Fibroblast of pulmonary artery (primary cell): ENCODE measurements at regions not wholly inside any gene's neighbourhood (a gene's known extent, or its start where the extent isn't known, plus 50 kb on each side); places are given as distances from the start of the nearest gene placed in this dataset.

Experiments used
- DNase-seq: peaks from one replicate; pipeline ENCODE4 v3.0.0-alpha.2; 2010; ENCODE audit warnings: low read depth
- H3K4me3 ChIP-seq: replicated peaks from 2 replicates; pipeline ENCODE4 v1.5.1; 2011; ENCODE audit warnings: low read depth, mild to moderate bottlenecking, control low read depth, low read length, moderate library complexity
- CTCF ChIP-seq: IDR thresholded peaks from 2 replicates; pipeline ENCODE4 v1.5.1; 2011; ENCODE audit warnings: mild to moderate bottlenecking, control low read depth, low read length, inconsistent platforms; ENCODE audit errors: missing control alignments

- no peak for DNase-seq
- TF ChIP-seq CTCF = no peak
- no peak overlapping the region for H3K4me3 ChIP-seq
Measured at GRCh38 chrX:38992441-38993096, 191.3 kb downstream of the MID1IP1 start.

GRCh38 chrX:38993500-38993899 is 192.2 kb downstream of the MID1IP1 start:
- TF ChIP-seq CTCF = no peak
- no peak overlapping the region for H3K4me3 ChIP-seq
- no peak for DNase-seq

- no peak overlapping the region for H3K4me3 ChIP-seq
- no peak for DNase-seq
- TF ChIP-seq CTCF = no peak
Measured at GRCh38 chrX:38999099-38999498, 197.8 kb downstream of the MID1IP1 start.

- DNase-seq = no peak
- TF ChIP-seq CTCF = no peak
Measured at GRCh38 chrX:38999967-39000745, 198.9 kb downstream of the MID1IP1 start.

GRCh38 chrX:39000802-39001201 is 199.5 kb downstream of the MID1IP1 start:
- no peak for DNase-seq
- H3K4me3 ChIP-seq = no peak overlapping the region
- TF ChIP-seq CTCF = no peak

More at GRCh38 chrX:38999967-39000745, 198.9 kb downstream of the MID1IP1 start:
- H3K4me3 ChIP-seq = no peak overlapping the region

GRCh38 chrX:39002466-39002865 is 201.2 kb downstream of the MID1IP1 start:
- H3K4me3 ChIP-seq = no peak overlapping the region
- no peak for DNase-seq
- no peak for TF ChIP-seq CTCF

GRCh38 chrX:39008549-39008948 is 207.3 kb downstream of the MID1IP1 start:
- no peak overlapping the region for H3K4me3 ChIP-seq
- TF ChIP-seq CTCF = no peak
- DNase-seq = no peak
